Dermis microvascular lymphatic vessel endothelial cell (primary cell): ENCODE measurements at regions not wholly inside any gene's neighbourhood (a gene's known extent, or its start where the extent isn't known, plus 50 kb on each side); places are given as distances from the start of the nearest gene placed in this dataset.

Experiments used
- DNase-seq, 2 donors: peaks; one replicate each; pipeline versions ENCODE4 v3.0.0 to v3.0.0-alpha.2; 2010; ENCODE audit warnings: low read depth in 2 of 2

DNA sequence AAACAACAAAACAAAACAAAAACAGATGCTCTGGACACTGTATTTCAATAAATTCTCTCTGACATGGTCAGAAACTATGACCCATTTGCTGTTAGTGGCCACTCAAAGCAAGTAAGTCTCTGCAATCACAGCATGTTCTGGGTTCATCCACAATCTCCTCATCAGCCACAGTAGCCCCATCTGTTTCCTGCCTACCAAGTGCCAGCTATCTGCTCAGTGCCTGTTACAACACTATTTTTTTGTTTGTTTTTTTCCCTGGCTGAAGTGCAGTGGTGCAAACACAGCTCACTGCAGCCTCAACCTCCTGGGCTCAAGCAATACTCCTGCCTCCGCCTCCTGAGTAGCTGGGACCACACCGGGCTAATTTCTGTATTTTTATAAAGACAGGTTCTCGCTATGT lies 137.9 kb downstream of the SOX9 start:
- no peak for DNase-seq

DNA sequence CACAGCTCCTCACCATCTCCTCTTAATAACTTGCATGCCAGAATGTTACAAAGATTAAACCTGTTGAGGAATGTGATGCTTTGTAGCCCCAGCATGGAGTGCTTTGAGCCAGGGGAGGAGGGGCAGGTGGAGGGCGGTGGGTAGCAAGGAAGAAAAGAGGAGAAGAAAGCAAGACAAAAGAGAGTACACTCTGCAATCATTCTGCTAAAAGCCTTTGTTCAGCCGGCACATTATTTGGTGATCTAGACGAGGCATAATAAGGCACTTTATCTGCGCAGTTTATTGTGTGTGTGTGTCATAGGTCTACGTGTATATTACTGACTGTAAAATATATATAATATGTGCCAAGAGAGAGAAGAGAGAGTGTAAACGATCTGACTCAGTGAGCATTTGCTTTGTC lies 139.1 kb downstream of the SOX9 start:
- DNase-seq, result no peak

DNA sequence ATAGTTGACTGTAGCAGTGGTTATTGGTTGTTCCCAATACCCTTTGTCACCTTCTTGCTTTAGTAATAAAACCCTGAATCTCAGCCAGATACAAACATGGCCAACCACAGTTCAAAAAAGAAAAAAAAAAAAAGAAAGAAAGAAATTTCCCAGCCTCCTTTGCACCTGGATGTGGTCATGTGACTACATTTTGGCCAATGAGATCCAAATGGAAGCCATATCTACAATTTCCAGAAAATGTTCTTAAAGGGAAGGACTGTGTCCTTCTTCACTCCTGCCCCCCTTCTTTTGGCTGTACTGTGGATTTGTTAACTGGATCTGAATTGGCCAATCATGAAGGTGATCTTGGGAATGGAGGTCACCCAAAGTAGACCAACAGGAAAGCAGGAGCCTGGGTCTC lies 141.9 kb downstream of the SOX9 start:
- DNase-seq, result no peak

DNA sequence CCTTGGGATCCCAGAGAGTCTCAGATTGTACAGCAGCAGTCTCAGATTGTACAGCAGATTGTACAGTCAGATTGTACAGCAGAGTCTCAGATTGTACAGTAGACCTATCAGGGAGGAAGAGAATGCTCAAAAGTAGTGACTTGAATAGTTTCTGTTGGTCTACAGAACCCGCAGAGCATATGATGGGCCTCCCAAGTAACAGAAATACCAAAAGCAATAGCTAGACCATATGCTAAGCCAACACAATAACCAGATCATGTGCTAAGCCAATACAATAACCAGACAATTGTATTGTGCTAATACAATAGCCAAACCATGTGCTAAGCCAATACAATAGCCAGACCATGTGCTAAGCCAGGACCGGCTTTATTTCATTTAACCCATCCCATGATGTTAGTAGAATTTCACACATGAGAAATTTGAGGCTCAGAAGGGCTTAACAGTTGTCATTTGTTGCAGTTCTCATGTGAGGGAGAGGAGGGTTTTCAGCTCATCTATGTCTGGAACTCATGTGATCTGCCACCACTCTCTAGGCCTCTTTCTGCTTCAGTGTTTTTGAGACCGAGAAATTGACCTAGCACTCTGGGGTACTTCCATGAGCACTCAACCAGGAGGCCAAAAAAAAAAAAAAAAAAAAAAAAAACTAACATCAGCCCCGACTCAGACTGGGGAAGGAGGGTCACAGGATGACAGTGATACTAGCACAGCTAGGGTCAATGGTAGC lies 144.0 kb downstream of the SOX9 start:
- DNase-seq, result no peak

DNA sequence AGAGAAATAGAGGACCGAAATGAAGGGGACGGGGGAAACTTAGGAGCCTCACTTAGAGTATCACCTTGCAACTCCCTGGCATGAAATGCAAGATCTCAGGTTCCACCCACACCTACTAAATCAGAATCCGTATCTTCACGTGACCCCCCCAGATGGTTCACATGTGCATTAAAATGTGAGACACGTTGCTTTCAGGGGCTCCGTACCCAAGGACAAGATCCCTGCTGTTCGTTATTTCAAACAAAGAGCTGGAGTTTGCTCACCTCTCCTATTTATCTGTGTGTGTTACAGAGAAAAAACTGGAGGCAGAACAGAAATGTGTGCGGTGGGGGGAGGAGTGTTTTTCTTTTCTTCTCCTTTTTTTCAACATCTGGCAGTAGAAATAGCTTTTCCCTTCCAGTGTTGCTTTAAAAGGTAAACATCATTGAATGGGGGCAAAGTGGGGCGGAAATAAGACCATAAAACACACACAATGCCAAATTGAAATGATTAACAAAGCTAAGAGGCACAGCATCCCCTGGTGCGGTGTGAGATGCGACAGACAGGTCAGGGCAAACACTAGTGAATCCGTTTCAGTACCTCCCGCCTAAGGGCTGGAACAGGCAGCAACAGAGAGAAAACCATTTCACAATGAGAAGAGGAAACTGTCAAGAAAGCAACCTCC lies 145.4 kb downstream of the SOX9 start:
- DNase-seq, result no peak

DNA sequence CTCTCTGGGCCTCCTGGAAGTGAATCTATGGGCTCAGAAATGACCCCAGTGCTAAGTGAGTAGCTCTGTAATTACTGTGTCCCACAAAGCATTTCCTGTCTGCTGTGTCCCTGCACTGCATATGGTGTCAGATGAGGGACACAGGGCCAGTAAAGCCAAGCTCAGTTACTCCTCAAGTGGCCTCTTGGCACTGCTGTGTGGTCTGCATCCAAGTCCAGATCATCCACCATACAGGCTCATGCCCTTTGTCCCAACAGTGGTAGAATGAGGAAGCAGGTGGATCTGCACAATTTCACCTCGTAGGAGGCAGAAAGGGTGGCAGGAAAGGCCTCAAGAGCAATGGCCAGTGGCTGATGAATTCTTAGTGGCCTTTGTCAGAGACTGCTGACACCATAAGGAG lies 146.8 kb downstream of the SOX9 start:
- DNase-seq, result no peak

DNA sequence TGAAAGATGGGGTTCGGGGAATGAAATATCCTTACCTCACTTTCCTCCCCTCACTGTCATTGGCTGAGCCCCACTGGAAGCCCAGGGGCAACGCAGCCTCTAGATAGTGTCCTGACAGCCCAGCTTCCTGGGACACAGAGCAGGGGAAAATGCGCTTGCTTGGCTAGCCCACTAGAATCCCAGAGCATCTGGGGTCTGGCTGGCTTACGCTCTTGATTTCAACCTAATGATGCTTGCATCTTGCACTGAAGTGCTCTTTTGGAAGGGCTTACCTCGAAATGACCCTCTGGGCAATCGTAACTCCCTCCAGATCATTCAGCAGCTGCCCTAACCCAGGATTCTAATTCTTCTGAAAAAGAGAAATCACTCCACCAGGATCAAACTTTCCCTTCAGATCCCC lies 147.6 kb downstream of the SOX9 start:
- no peak for DNase-seq

DNA sequence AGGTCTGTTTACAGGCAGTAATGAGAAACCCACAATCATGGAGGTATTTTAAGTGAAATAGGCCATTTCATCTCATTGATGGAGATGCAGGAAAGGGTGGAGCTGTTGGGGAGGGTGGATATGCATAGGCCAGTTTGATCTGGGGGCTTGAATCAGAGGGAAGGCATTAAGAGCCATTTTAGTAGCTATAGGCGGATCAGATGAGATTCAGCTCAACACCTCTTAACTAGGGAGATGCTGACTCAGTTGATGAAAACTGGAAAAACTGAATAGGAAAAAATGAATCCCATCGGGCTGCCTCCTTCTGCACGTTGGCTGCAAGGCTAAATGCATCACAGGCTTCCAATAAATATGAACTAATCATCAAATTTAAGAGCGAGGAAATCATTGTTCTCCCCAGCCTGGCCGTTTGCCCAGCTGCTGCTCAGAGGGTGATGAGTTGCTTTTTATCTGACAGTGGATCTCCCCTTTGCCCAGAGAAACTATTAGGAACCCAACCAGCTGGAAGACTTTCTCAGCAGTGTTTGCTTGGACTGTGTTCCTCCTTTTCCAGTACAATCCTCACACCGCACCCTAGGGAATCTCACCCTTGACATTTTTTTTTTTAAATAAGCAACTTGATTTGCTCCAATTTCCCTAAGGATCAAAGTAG lies 149.6 kb downstream of the SOX9 start:
- no peak for DNase-seq

DNA sequence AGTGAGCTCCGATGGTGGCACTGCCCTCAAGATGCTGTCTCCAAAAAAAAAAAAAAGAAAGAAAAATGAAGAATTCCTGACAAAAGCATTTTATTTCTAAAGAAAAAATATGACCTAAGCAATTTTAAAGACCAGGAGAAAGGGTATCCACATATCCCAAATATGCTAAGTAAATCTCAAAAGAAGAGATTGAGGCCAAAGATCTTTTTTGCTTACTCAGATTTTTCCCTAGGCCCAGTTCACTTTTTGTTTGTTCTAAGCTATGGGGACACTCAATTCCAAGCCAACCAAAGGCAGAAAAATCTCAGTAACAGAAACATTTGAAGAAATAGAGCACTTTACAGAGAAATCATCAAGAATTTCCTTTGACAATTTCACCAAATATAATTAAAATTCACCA lies 150.8 kb downstream of the SOX9 start:
- DNase-seq, result no peak

DNA sequence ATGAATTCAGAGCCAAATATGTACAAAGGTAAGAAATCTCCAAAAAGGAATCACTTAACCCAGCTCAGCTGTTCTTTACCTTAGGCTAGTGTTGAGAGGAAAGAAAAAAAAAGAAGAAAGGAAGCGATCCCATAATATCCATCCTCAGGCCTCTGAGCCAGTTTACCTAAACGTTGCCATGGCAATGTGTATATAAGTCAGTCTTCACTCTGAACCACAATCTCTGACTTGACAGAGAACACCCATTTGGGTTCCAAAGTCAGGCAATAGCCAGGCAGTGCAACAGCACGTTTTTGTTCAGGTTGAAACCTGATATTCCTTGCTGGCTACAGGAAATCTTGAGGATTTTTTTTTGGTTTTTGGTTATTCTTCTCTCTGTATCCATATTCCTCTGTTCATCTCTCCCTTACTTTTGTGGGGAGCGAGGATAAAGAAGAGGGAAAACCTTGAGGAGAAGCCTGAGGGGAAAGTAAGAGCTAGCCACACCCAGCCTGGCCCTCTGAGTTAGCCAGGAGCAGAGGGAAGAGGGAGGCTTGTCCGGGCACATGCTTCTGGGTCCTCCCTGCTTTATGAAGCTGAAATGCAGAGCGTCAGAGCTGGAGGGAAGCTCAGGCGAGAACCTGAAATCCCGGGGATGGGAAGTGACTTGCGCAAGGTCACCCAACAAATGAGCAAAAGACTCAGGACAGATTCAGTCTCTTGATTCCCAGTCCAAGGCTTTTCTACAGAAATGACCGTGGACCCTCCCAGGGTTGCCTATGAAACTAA lies 152.7 kb downstream of the SOX9 start:
- no peak for DNase-seq

DNA sequence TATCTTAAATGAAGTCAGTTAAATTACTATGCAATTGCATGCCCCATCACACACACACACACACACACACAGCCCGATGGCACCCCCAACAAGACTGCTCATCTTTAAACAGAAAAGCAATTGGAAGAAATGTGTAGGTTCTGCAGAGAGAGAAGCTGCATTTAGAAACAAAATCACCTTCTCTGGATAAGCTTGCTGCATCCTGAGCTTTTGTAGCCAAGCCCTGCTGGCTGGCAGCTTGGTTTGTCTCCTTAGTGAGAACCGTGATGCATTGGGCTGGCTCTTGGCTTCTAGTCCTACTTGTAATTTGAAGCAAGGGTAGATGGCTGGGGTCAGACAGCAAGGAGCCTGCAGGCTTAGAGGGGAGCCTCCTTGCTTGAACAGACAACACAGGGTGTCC lies 153.8 kb downstream of the SOX9 start:
- DNase-seq, result no peak

DNA sequence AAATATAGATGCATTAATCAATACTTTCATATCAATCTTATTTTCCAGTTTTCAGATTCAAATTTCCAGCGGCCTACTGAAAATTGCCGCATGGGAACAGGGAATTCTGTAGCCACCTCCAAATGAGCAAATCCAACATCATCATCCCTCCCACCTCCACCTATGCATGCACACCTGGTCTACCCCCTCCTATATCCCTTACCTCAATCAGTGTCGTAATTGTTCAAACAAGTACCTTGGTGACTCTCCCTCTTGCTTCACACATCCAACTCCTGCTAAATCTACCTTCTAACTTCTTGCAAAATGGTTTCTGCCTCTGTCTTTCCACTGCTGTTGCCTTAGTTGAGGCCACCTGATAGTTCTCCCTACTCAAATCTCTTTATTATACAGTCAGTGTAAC lies 160.1 kb downstream of the SOX9 start:
- DNase-seq, result no peak

DNA sequence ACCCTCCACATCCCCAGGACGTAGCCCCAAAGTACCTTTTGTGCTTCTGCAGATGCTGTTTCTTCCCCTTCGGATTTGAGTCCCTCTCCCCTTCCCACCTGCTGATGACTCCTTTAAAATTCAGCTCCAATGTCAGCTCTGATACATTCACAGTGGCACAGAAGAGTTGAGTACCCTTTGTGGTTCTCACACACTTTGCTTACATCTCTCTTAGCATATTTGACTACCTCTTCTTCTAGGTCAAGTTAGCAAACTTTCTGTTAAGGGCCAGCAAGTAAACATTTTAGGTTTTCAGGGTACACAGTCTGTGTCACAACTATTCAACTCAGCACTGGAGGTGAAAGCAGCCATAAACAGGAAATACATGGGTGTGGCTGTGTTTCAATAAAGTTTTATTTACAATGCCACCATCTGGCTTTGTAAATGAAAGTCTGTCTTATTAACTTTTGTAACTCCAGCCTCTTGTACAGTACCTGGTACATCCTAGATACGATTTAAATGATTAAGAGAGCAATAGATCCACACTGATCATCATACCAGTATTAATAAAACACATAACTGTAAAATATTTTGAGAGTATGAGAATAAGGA lies 161.7 kb downstream of the SOX9 start:
- no peak for DNase-seq

DNA sequence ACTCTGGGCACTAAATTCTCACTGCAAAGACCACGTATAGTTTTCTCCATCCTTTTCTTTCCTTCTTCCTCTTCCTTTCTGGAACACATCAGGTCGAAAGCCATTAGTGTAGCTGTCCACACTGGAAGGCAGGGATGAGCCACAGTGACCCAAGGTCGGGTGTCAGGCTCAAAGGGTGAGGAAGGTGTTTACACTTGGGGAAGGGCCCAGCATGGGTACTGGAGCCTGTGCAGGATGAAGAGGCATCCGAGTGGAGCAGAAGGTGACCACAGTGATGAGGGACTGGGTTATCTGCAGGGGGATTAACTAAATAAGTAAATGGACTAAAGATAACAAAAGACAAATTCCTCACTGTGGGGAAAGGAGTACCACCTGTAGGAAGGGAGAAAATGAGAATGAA lies 164.0 kb downstream of the SOX9 start:
- no peak for DNase-seq

DNA sequence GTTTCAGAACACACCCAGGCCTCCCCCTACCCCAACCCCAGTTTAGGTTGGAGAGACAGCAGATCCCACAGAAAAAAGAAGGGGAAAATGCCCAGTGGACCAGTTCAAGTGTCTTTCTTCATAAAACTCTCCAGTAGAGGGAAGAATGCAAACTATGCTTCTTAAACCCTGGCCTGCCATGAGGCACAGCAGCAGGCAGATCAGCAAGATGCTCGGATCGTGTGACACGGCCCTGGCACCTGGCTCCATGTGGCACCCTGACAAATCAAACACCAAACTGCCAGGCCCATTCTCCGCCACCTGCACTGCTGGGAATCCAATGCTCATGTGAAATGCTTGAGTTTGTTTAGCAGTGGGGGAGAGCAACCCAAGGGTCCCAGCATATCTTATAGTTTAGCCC lies 166.8 kb downstream of the SOX9 start:
- no peak for DNase-seq

DNA sequence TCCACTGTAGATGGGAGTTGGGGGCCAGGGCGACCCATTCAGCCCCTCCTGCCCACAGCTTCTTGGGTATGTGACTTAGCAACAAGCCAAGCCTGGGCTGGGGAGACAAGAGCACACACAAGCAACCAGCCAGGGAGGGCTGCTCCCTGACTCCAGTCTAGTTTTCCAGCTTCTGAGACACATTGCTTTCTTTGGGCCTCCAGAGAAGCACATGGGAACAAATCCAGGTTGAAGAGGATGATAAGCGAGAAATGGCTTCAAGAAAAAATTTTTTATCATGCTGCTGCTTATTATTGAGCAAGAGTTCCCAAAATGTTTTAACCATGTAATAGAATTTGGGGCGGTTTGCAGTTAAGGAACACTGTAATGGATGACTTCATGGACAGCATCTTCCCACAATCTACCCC lies 173.7 kb downstream of the SOX9 start:
- no peak for DNase-seq

DNA sequence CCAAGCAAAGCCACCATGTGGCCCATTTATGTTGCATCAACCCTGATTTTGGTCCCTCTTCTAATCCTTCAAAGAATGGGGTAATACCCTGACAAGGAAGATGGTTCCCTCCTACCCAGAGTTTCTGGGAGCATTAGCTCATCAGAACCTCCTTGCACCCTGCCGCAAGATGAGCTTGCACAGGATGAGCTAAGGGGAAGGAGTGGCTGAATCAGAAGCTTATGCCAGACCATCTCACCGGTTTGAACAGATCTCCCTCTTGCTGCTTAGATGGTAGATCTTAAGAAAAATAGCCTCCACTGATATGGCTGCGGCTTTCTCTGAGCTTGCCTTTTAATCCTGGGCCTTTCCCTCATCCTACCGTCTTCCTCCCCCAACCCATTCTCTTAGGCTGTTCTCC lies 175.1 kb downstream of the SOX9 start:
- DNase-seq, result no peak

DNA sequence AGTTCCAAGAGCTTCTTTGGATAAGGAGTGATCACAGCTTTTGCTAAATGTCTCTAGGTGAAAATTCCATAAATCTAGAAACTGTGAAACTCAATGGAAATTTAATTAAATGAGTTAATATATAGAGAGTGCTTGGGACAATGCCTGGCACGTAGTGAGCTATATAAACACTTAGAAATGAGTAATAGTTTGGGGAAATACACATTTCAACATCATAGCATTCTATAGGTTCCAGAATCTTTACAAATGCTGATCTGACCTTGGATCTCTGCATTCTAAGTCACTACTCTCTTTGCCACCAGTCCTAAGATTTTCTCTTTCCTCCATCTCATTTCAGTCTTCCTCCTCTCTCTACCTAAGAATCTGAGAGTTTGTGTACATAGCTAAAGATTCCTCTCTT lies 175.6 kb downstream of the SOX9 start:
- DNase-seq, result no peak

DNA sequence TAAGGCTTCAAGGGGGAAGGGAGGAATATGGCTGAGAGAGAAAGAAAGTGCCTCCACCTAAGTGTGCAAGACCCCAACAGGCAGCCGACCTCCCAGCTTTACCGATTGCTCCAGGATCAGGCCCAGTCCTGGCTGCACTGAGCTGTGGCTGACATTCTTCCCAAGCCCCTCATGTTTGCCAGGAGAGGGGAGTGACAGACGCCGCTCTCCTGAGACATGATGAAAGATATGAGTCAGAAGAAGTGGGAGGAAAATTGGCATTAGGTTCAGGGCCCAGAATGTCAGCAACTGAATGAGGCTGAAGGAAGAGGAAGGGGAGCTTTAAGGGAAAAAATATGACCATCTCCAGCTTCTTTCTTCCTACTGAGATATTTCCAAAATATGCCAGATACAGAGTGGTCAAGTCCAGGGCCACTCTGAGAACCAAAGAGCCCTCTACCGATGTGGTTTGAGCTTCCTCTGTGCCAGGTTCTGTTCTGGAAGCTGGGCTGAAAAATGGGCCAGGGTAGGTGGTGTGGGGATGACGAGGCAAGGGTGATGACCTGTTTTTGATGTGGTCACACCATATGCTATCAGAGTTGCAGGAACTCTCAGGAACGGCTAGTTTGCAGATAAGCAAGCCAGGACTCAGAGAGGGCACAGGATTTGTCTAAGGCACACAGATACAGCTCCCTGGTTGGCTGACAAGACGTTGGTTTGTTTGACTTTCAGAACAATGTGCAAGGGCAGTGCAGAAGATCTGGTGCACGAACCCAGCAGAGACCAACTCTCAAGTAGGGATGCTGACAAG lies 176.7 kb downstream of the SOX9 start:
- no peak for DNase-seq

DNA sequence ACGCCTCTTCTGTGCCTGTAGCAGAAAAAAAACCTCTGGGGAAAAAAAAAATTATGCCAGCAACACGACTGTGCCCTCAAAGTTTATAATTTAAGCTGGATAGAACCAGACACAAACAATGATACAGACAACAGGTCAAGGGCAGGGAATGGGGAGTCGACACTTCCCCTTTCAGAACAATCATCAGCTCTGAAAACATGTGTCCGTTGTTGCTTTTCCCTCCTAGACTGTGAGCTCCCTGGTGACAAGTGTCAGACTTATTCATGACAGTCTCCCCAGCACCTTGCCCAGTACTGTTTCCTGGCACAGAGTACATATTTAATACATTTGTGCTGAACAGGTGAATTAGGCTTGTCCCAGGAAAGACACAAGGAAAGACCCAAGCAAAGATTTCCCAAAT lies 178.3 kb downstream of the SOX9 start:
- DNase-seq, result no peak

DNA sequence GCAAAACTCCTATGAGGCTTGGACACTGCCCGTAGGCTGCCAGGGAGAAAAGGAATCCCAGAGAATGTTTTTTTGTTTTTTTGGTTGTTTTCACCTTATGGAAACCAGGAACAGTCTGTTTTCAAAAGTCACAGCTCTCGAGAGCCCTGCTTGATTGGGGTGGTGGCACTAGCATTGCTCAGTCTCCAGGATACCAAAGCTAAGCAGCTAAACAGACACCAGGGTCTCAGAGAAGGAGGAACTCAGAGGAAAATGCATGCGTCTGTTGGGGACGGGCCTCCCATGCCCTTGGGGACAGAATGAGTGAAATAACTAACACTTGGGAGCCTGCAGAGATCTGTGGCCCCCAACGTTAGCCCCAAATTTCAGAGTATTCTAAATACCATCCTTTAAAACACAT lies 178.8 kb downstream of the SOX9 start:
- no peak for DNase-seq
